ENCODE measurements at regions not wholly inside any gene's neighbourhood (a gene's known extent, or its start where the extent isn't known, plus 50 kb on each side); places are given as distances from the start of the nearest gene placed in this dataset.

DNA sequence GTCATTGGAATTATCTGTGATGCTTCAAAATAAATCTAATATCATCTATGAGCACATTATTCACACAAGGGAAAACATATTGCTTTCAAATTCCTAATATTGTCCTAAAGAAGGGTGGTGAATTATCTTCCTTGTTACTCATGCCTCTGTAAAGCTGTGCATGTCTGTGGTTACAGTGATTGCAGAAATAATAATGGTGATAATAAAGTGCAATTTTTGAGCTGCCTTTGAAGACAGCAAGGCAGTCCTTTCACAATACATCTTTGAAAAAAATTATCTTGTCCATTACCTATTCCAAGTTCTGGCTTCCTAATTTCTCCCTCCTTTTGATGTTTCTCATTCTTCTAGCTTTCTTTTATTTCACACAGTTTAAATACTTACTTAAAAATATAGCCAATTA, 442.1 kb upstream of the EYS start:
- Histone ChIP-seq H2AK5ac (ENCODE audit: low read depth, low read length) (no peak overlapping the region), H4K20me1 (replicated peaks in 1 of 2; ENCODE audit: control insufficient read depth in 1 of 2, insufficient read depth in 2 of 2, low read length in 2 of 2) (no peaks in the 10 kb centered on the region), H3K23me2 (ENCODE audit: low read depth, low read length) (no peaks in the 10 kb centered on the region), H3K4me1 (replicated peaks in 1 of 4; ENCODE audit: control insufficient read depth in 3 of 4, insufficient read depth in 4 of 4, low read length in 3 of 4) (no peaks in the 10 kb centered on the region), H3K27ac (ENCODE audit: low read depth, low read length) (no peak overlapping the region), H3K4me2 (ENCODE audit: insufficient read depth in 1 of 2, low read depth in 2 of 2, low read length in 2 of 2) (no peak overlapping the region), H3K36me3 (ENCODE audit: control insufficient read depth in 2 of 4, insufficient read depth in 4 of 4, low read length in 3 of 4) (no peaks in the 10 kb centered on the region), H2AFZ (ENCODE audit: low read length) (no peak overlapping the region), H2BK5ac (ENCODE audit: low read depth, low read length) (no peak overlapping the region), H2BK12ac (ENCODE audit: low read depth, low read length) (no peak overlapping the region), H3K18ac (ENCODE audit: extremely low read depth, low read length) (no peak overlapping the region), H3K79me2 (ENCODE audit: control insufficient read depth in 1 of 2, insufficient read depth in 2 of 2, low read length in 2 of 2) (no peaks in the 10 kb centered on the region), H4K8ac (ENCODE audit: extremely low read depth, insufficient read depth, low read length) (no peak overlapping the region), H4K91ac (replicated peaks; ENCODE audit: insufficient read length, low read length) (no peak overlapping the region), H4K5ac (ENCODE audit: insufficient read length, low read depth, low read length) (no peak overlapping the region), H3K4me3 (ENCODE audit: extremely low read depth in 1 of 4, insufficient read depth in 2 of 4, low read depth in 3 of 4, low read length in 4 of 4) (no peak overlapping the region), H3K79me1 (ENCODE audit: low read depth, low read length) (no peaks in the 10 kb centered on the region), H3K4ac (replicated peaks; ENCODE audit: insufficient read length, low read depth, low read length) (no peak overlapping the region), H3K14ac (ENCODE audit: insufficient read length) (no peak overlapping the region), H2BK15ac (ENCODE audit: low read length) (no peak overlapping the region), H2BK20ac (ENCODE audit: low read length) (no peak overlapping the region), H3K56ac (replicated peaks; ENCODE audit: insufficient read length, low read depth, low read length) (no peak overlapping the region), H3K27me3 (replicated peaks in 1 of 4; ENCODE audit: control insufficient read depth in 3 of 4, extremely low read depth in 1 of 4, insufficient read depth in 3 of 4, low read length in 3 of 4) (no peaks in the 10 kb centered on the region), H2BK120ac (replicated peaks; ENCODE audit: low read depth, low read length) (no peak overlapping the region), H3K9me3 (ENCODE audit: insufficient read depth in 2 of 2, low read depth in 1 of 2, low read length in 1 of 2) (no peaks in the 10 kb centered on the region; a peak in 2 of 4 replicates), H3K9ac (replicated peaks in 1 of 4; ENCODE audit: extremely low read depth in 1 of 4, low read depth in 3 of 4, low read length in 3 of 4) (no peak overlapping the region), H3K23ac (ENCODE audit: insufficient read length) (no peak overlapping the region)
- CTCF ChIA-PET (ENCODE audit: partially characterized antibody): no interaction called here
- FAIRE-seq (no peak), DNase-seq (ENCODE audit: low read depth in 1 of 2, low spot score in 2 of 2) (no peak)
- no peak for TF ChIP-seq EP300 (IDR thresholded peaks at IDR 0.05; ENCODE audit: borderline replicate concordance in 1 of 2, low read depth in 2 of 2, low read length in 2 of 2)
- TF ChIP-seq SP1 (IDR thresholded peaks at IDR 0.05; ENCODE audit: low read depth, low read length): no peak
- TF ChIP-seq, protein P1, sequence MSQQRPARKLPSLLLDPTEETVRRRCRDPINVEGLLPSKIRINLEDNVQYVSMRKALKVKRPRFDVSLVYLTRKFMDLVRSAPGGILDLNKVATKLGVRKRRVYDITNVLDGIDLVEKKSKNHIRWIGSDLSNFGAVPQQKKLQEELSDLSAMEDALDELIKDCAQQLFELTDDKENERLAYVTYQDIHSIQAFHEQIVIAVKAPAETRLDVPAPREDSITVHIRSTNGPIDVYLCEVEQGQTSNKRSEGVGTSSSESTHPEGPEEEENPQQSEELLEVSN (IDR thresholded peaks at IDR 0.05): no peak
- TF ChIP-seq CBX5 (IDR thresholded peaks at IDR 0.05; ENCODE audit: low read depth, low read length): no peak
- no peak for TF ChIP-seq FOSL1 (IDR thresholded peaks at IDR 0.05; ENCODE audit: insufficient read depth, low read depth, low read length)
- no peak for TF ChIP-seq POLR2AphosphoS5 (IDR thresholded peaks at IDR 0.05; ENCODE audit: low read depth, low read length)
- TF ChIP-seq CBX8 (IDR thresholded peaks at IDR 0.05; ENCODE audit: borderline replicate concordance, low read depth, low read length): no peak
- TF ChIP-seq RXRA (IDR thresholded peaks at IDR 0.05; ENCODE audit: insufficient read depth, low read depth, low read length): no peak
- no peak for TF ChIP-seq TEAD4 (IDR thresholded peaks at IDR 0.05; ENCODE audit: low read depth, low read length)
- TF ChIP-seq CHD2 (IDR thresholded peaks at IDR 0.05; ENCODE audit: low read length): no peak
- TF ChIP-seq NRF1 (IDR thresholded peaks at IDR 0.05; ENCODE audit: low read depth, low read length): no peak
- TF ChIP-seq EZH2 (IDR thresholded peaks at IDR 0.05; ENCODE audit: low read depth, low read length, severe bottlenecking): no peak
- TF ChIP-seq RAD21 (IDR thresholded peaks at IDR 0.05 in 1 of 2, conservative IDR thresholded peaks at IDR 0.05 in 1 of 2; ENCODE audit: low read depth in 2 of 2, low read length in 2 of 2): no peak
- POLR2A ChIA-PET (ENCODE audit: partially characterized antibody): no interaction called here

All from H1 (cell line).